ENCODE measurements at regions not wholly inside any gene's neighbourhood (a gene's known extent, or its start where the extent isn't known, plus 50 kb on each side); places are given as distances from the start of the nearest gene placed in this dataset.

GRCh38 chr11:98679673-98680072 lies 341.1 kb upstream of the CNTN5 start:
- no peaks in the 10 kb centered on the region for H3K9me3 Mint-ChIP-seq (ENCODE audit: unreplicated experiment)
- no peaks in the 10 kb centered on the region for H3K27me3 ChIP-seq (replicated peaks; ENCODE audit: control insufficient read depth, insufficient read depth, low read length)
- H3K4me1 ChIP-seq: no peaks in the 10 kb centered on the region
- H3K9me3 ChIP-seq: no peaks in the 10 kb centered on the region
- no peaks in the 10 kb centered on the region for H3K4me1 Mint-ChIP-seq (ENCODE audit: low read depth, unreplicated experiment)
- H3K27me3 Mint-ChIP-seq (ENCODE audit: insufficient read depth, unreplicated experiment): no peaks in the 10 kb centered on the region
- no peaks in the 10 kb centered on the region for H3K36me3 Mint-ChIP-seq (ENCODE audit: insufficient read depth, unreplicated experiment)
- no TSS peak for BruUV-seq (replicated peaks)
- CTCF ChIA-PET: no interaction called here
- no peak for TF ChIP-seq CTCF (IDR thresholded peaks at IDR 0.05; ENCODE audit: insufficient read depth in 1 of 2, low read depth in 1 of 2, low read length in 1 of 2, severe bottlenecking in 1 of 2, unreplicated experiment in 1 of 2)
- intact Hi-C loops (cut with micrococcal nuclease; ENCODE audit: unreplicated experiment): no loop called here
- no peak overlapping the region for H3K4me3 ChIP-seq (ENCODE audit: low read depth, low read length)
- DNase-seq: no peak
- no peak overlapping the region for H3K27ac Mint-ChIP-seq (ENCODE audit: unreplicated experiment)
- POLR2A ChIA-PET: no interaction called here
- H3K4me3 Mint-ChIP-seq (ENCODE audit: unreplicated experiment): no peak overlapping the region
- no peaks in the 10 kb centered on the region for H3K36me3 ChIP-seq (ENCODE audit: control insufficient read depth, insufficient read depth, low read length)

- Mint-ChIP-seq H3K36me3 (ENCODE audit: insufficient read depth, unreplicated experiment) (no peaks in the 10 kb centered on the region), H3K9me3 (ENCODE audit: unreplicated experiment) (no peaks in the 10 kb centered on the region), H3K4me3 (ENCODE audit: unreplicated experiment) (no peak overlapping the region), H3K27me3 (ENCODE audit: insufficient read depth, unreplicated experiment) (no peaks in the 10 kb centered on the region), H3K4me1 (ENCODE audit: low read depth, unreplicated experiment) (no peaks in the 10 kb centered on the region), H3K27ac (ENCODE audit: unreplicated experiment) (no peak overlapping the region)
- no peak for DNase-seq
- BruUV-seq (replicated peaks): no TSS peak
- no peaks in the 10 kb centered on the region for H3K4me1 ChIP-seq
- POLR2A ChIA-PET: no interaction called here
- H3K27me3 ChIP-seq (replicated peaks; ENCODE audit: control insufficient read depth, insufficient read depth, low read length): no peaks in the 10 kb centered on the region
- CTCF ChIA-PET: no interaction called here
- no peaks in the 10 kb centered on the region for H3K9me3 ChIP-seq
- H3K36me3 ChIP-seq (ENCODE audit: control insufficient read depth, insufficient read depth, low read length): no peaks in the 10 kb centered on the region
- no peak for TF ChIP-seq CTCF (IDR thresholded peaks at IDR 0.05; ENCODE audit: insufficient read depth in 1 of 2, low read depth in 1 of 2, low read length in 1 of 2, severe bottlenecking in 1 of 2, unreplicated experiment in 1 of 2)
- intact Hi-C loops (cut with micrococcal nuclease; ENCODE audit: unreplicated experiment): no loop called here
- H3K4me3 ChIP-seq (ENCODE audit: low read depth, low read length): no peak overlapping the region
Measured at GRCh38 chr11:98701541-98701940, 319.2 kb upstream of the CNTN5 start.

GRCh38 chr11:98703779-98704556 lies 316.8 kb upstream of the CNTN5 start:
- Mint-ChIP-seq H3K27ac (ENCODE audit: unreplicated experiment) (no peak overlapping the region), H3K36me3 (ENCODE audit: insufficient read depth, unreplicated experiment) (no peaks in the 10 kb centered on the region), H3K27me3 (ENCODE audit: insufficient read depth, unreplicated experiment) (no peaks in the 10 kb centered on the region), H3K4me3 (ENCODE audit: unreplicated experiment) (no peak overlapping the region), H3K4me1 (ENCODE audit: low read depth, unreplicated experiment) (no peaks in the 10 kb centered on the region), H3K9me3 (ENCODE audit: unreplicated experiment) (no peaks in the 10 kb centered on the region)
- no TSS peak for BruUV-seq (replicated peaks)
- Histone ChIP-seq H3K9me3 (no peaks in the 10 kb centered on the region), H3K36me3 (ENCODE audit: control insufficient read depth, insufficient read depth, low read length) (no peaks in the 10 kb centered on the region), H3K4me1 (no peaks in the 10 kb centered on the region), H3K27me3 (replicated peaks; ENCODE audit: control insufficient read depth, insufficient read depth, low read length) (no peaks in the 10 kb centered on the region), H3K4me3 (ENCODE audit: low read depth, low read length) (no peak overlapping the region)
- no peak for DNase-seq
- intact Hi-C loops (cut with micrococcal nuclease; ENCODE audit: unreplicated experiment): no loop called here
- TF ChIP-seq CTCF (IDR thresholded peaks at IDR 0.05; ENCODE audit: insufficient read depth in 1 of 2, low read depth in 1 of 2, low read length in 1 of 2, severe bottlenecking in 1 of 2, unreplicated experiment in 1 of 2): no peak
- POLR2A ChIA-PET: no interaction called here
- CTCF ChIA-PET: no interaction called here
